ENCODE measurements at regions not wholly inside any gene's neighbourhood (a gene's known extent, or its start where the extent isn't known, plus 50 kb on each side); places are given as distances from the start of the nearest gene placed in this dataset.
"Not testable (repeated sequence)": the region's sequence is repeated elsewhere in the genome, so short reads cannot be mapped to it uniquely, and the experiment has no call there.

DNA sequence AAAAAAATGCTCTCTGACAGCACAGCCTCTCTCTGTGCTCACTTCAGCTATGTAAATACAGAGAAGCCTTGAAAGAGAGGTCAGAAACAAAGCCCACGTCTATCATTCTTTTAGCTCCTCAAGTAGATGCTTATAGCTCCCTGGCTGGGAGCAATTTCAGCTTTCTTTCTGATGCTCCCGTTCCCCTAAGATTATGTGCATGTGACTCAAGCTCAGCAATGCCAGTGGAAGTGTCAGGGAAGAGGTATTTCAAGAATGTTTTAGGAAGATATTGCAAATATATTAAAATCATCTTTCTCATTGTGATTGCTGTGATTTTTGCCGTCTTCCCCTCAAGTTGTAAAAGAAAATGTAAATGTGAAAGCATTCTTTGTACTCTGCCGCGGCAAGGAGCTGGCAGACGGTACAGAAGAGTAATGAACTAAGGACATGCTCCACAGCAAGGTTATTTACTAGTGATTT is 1353.7 kb upstream of the ACO1 start:
- no peak for DNase-seq (ENCODE audit: extremely low read depth, low read depth)
- TF ChIP-seq, protein P1, sequence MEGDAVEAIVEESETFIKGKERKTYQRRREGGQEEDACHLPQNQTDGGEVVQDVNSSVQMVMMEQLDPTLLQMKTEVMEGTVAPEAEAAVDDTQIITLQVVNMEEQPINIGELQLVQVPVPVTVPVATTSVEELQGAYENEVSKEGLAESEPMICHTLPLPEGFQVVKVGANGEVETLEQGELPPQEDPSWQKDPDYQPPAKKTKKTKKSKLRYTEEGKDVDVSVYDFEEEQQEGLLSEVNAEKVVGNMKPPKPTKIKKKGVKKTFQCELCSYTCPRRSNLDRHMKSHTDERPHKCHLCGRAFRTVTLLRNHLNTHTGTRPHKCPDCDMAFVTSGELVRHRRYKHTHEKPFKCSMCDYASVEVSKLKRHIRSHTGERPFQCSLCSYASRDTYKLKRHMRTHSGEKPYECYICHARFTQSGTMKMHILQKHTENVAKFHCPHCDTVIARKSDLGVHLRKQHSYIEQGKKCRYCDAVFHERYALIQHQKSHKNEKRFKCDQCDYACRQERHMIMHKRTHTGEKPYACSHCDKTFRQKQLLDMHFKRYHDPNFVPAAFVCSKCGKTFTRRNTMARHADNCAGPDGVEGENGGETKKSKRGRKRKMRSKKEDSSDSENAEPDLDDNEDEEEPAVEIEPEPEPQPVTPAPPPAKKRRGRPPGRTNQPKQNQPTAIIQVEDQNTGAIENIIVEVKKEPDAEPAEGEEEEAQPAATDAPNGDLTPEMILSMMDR (IDR thresholded peaks at IDR 0.05; ENCODE audit: low read depth, low read length), result no peak

DNA sequence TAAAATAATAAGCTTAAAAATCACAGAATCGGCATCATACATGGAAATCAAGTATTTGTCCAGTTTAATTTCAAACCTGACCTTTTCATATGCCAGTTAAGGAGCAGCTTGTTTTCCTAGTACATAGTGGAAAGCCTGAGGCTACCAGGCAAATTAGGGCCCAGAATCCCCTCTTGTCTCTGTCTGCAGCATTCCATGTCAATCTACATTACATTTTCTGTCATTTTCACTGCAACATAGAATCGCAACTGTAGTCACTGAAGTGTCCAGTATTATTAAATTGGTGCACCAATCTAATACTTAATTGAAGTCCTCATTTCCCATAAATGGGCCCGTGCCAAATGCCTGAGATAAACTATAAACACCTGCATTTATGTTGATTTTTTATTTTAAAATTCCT is 1352.2 kb upstream of the ACO1 start:
- TF ChIP-seq, protein P1 (IDR thresholded peaks at IDR 0.05; ENCODE audit: low read depth, low read length), result no peak
- DNase-seq (ENCODE audit: extremely low read depth, low read depth), result no peak

DNA sequence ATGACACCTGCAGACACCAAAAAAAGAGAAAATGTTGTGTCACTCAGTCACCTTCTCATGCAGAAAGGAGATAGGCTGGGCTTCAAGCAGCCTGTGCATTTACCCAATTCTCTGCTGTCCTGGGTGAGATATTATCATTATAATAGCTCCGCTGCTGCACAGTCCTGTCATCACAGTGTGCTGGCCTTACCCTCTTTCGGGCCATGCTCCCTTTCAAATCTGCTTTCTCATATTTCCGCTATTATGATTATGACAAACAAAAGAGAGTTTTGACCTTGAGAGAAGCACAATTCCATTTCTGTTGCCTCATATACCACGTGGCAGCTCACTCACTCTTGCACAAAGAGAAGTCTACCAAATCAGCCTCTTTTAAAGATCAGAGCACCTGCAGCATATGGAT is 1350.1 kb upstream of the ACO1 start:
- TF ChIP-seq, protein P1 (IDR thresholded peaks at IDR 0.05; ENCODE audit: low read depth, low read length), result no peak
- DNase-seq (ENCODE audit: extremely low read depth, low read depth), result no peak

DNA sequence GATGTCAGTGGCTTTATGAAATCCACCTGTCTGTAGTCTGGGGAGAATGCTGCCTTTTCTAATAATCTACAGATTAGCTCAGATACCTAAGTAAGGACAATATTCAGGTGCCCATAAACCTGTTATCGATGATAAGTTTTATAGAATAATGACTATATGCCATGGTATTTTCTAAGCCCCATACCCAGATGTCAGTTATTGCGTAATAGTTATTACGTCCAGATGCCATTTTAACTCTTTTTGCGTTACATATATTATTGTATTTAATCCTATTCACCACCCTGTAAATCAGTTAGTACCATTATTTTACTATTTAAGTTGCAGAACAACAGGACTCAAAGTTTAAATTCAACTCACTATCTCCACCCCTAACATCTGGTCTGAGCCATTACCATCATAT is 1343.9 kb upstream of the ACO1 start:
- DNase-seq (ENCODE audit: extremely low read depth, low read depth), result no peak
- TF ChIP-seq, protein P1 (IDR thresholded peaks at IDR 0.05; ENCODE audit: low read depth, low read length), result no peak

DNA sequence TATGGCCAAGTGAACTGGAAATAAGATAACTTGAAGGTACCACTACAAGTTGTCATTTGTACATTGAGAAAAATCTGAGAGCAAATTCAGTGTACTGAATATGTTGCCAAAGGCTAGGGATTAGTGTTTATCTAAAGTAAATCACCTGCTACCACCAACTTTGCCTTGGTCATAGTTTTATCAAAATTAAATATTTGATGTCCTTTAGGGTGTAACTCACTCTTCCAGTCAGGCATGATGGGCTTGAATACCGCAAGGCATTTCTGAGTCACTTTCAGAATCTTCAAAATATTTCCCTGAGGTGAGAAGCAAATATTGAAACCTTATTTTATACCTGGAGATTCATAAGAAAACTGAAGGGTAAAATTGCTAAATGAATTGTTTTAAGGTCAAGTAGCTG is 1338.6 kb upstream of the ACO1 start:
- TF ChIP-seq, protein P1 (IDR thresholded peaks at IDR 0.05; ENCODE audit: low read depth, low read length), result no peak
- DNase-seq (ENCODE audit: extremely low read depth, low read depth), result no peak

DNA sequence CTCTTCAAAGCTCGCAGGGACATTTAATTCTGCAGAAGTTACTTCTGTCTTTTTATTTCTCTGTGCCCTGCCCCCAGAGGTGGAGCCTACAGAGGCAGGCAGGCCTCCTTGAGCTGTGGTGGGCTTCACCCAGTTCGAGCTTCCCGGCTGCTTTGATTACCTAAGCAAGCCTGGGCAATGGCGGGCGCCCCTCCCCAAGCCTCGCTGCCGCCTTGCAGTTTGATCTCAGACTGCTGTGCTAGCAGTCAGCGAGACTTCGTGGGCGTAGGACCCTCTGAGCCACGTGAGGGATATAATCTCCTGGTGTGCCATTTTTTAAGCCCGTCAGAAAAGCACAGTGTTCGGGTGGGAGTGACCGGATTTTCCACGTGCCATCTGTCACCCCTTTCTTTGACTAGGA is 1322.9 kb upstream of the ACO1 start:
- DNase-seq (ENCODE audit: extremely low read depth, low read depth), result not testable (repeated sequence)

DNA sequence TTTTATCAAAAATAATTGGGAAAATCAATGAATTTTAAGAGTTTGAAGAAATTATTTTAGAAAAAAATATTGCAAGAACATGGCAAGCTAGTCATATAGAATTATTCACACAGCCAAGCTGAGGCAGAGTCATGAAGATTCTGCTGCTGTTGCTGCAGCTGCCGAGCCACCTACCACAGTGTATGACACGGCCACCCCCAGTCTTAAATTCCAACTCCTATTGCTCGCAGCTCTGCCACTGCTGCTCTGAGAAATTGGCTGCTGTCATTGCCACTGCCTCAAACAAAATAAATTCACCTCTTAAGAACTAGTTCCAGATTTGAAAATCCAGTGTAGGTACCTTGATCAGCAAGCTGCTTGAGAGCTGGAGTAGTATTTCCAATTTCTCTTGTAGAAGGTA is 1318.8 kb upstream of the ACO1 start:
- no peak for DNase-seq (ENCODE audit: extremely low read depth, low read depth)
- TF ChIP-seq, protein P1 (IDR thresholded peaks at IDR 0.05; ENCODE audit: low read depth, low read length), result no peak

DNA sequence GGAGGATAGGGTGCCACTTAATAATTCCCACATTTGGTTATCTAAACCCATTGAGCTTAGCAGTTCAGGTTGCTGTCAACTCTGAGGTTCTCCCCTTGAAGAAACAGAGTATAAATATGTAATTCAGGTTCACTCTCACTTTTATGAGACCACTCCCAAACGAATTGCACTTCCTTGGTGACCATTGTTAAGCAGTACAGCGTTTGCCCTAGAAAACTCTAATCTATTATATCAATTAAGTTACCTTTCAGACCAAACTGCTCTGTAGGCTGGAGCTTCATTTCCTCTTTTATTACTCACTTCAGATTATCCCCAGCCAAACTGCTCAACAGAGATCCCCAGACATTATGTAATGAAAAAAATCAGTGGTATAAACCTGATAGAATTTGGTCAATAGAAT is 1317.0 kb upstream of the ACO1 start:
- no peak for DNase-seq (ENCODE audit: extremely low read depth, low read depth)
- TF ChIP-seq, protein P1 (IDR thresholded peaks at IDR 0.05; ENCODE audit: low read depth, low read length), result no peak

Measured in AG09319 (cell line).